H9 (cell line): ENCODE measurements at regions not wholly inside any gene's neighbourhood (a gene's known extent, or its start where the extent isn't known, plus 50 kb on each side); places are given as distances from the start of the nearest gene placed in this dataset.

Experiments
- DNase-seq: peaks from one replicate; pipeline ENCODE4 v3.0.0-alpha.2; 2017
- H2AFZ ChIP-seq: one replicate; pipeline ENCODE4 v1.6.1; 2013; ENCODE audit warnings: mild to moderate bottlenecking, low read length, control low read depth, moderate library complexity
- H2AK5ac ChIP-seq: 2 replicates; pipeline ENCODE4 v1.6.1; 2013; ENCODE audit warnings: low read length, control low read depth, mixed read lengths; ENCODE audit not compliant: insufficient read length
- H2BK120ac ChIP-seq: one replicate; pipeline ENCODE4 v1.6.1; 2013; ENCODE audit warnings: low read depth, mild to moderate bottlenecking, low read length, control low read depth, inconsistent platforms; ENCODE audit not compliant: poor library complexity, severe bottlenecking
- H2BK12ac ChIP-seq: 2 replicates; pipeline ENCODE4 v1.6.1; 2013; ENCODE audit warnings: low read length, control low read depth, mixed read lengths, low read depth; ENCODE audit not compliant: insufficient read length
- H2BK15ac ChIP-seq: 2 replicates; pipeline ENCODE4 v1.6.1; 2013; ENCODE audit warnings: low read depth, low read length, control low read depth
- H2BK20ac ChIP-seq: one replicate; pipeline ENCODE4 v1.6.1; 2013; ENCODE audit warnings: low read depth, mild to moderate bottlenecking, low read length, control low read depth, inconsistent platforms; ENCODE audit not compliant: poor library complexity, severe bottlenecking
- H2BK5ac ChIP-seq: 2 replicates; pipeline ENCODE4 v1.6.1; 2013; ENCODE audit warnings: low read length, control low read depth, mixed read lengths; ENCODE audit not compliant: insufficient read length
- H3K14ac ChIP-seq: 2 replicates; pipeline ENCODE4 v1.6.1; 2013; ENCODE audit warnings: low read length, control low read depth; ENCODE audit not compliant: insufficient read depth
- H3K18ac ChIP-seq: 2 replicates; pipeline ENCODE4 v1.6.1; 2013; ENCODE audit warnings: low read depth, mild to moderate bottlenecking, mixed read lengths, low read length, control low read depth; ENCODE audit not compliant: insufficient read length
- H3K23ac ChIP-seq: 2 replicates; pipeline ENCODE4 v1.6.1; 2013; ENCODE audit warnings: low read length, control low read depth, mixed read lengths, low read depth; ENCODE audit not compliant: insufficient read length
- H3K23me2 ChIP-seq: 2 replicates; pipeline ENCODE4 v1.6.1; 2013; ENCODE audit warnings: low read depth, mild to moderate bottlenecking, mixed read lengths, low read length, control low read depth; ENCODE audit not compliant: insufficient read length, poor library complexity, severe bottlenecking
- H3K27ac ChIP-seq: 2 replicates; pipeline ENCODE4 v1.5.1; 2013; ENCODE audit warnings: low read length, control low read depth, mixed read lengths, low read depth; ENCODE audit not compliant: insufficient read length
- H3K27me3 ChIP-seq: 2 replicates; pipeline ENCODE4 v1.6.1; 2013; ENCODE audit warnings: low read length, control low read depth, inconsistent platforms; ENCODE audit not compliant: insufficient read depth
- H3K4ac ChIP-seq: 2 replicates; pipeline ENCODE4 v1.6.1; 2013; ENCODE audit warnings: low read depth, mild to moderate bottlenecking, control low read depth, inconsistent platforms, low read length, moderate library complexity
- H3K4me1 ChIP-seq: 2 replicates; pipeline ENCODE4 v1.6.1; 2013; ENCODE audit warnings: low read length, control low read depth, inconsistent platforms; ENCODE audit not compliant: insufficient read depth
- H3K4me2 ChIP-seq: 2 replicates; pipeline ENCODE4 v1.6.1; 2013; ENCODE audit warnings: low read length, control low read depth, mixed read lengths; ENCODE audit not compliant: insufficient read length, insufficient read depth
- H3K56ac ChIP-seq: 2 replicates; pipeline ENCODE4 v1.6.1; 2013; ENCODE audit warnings: low read depth, mild to moderate bottlenecking, mixed read lengths, low read length, control low read depth; ENCODE audit not compliant: insufficient read length
- H3K79me1 ChIP-seq: 2 replicates; pipeline ENCODE4 v1.6.1; 2013; ENCODE audit warnings: low read depth, mild to moderate bottlenecking, moderate library complexity, low read length, control low read depth, inconsistent platforms; ENCODE audit not compliant: insufficient read depth, poor library complexity, severe bottlenecking
- H3K79me2 ChIP-seq: 2 replicates; pipeline ENCODE4 v1.6.1; 2013; ENCODE audit warnings: low read length, control low read depth, inconsistent platforms; ENCODE audit not compliant: insufficient read depth
- H3K9ac ChIP-seq: 2 replicates; pipeline ENCODE4 v1.6.1; 2013; ENCODE audit warnings: low read length, control low read depth, mixed read lengths; ENCODE audit not compliant: insufficient read length; ENCODE audit errors: extremely low read depth
- H3K9me3 ChIP-seq: one replicate; pipeline ENCODE4 v1.6.1; 2013; ENCODE audit warnings: low read depth, low read length, inconsistent platforms; ENCODE audit not compliant: control insufficient read depth
- H3T11ph ChIP-seq: one replicate; pipeline ENCODE4 v1.6.1; 2013; ENCODE audit warnings: mild to moderate bottlenecking, low read length, control low read depth, inconsistent platforms
- H4K20me1 ChIP-seq: one replicate; pipeline ENCODE4 v1.6.1; 2013; ENCODE audit not compliant: control insufficient read depth, insufficient read length, insufficient read depth
- H4K5ac ChIP-seq: 2 replicates; pipeline ENCODE4 v1.6.1; 2013; ENCODE audit warnings: low read depth, mild to moderate bottlenecking, mixed read lengths, low read length, control low read depth; ENCODE audit not compliant: insufficient read length
- H4K8ac ChIP-seq: replicated peaks from 2 replicates; pipeline ENCODE4 v1.6.1; 2013; ENCODE audit warnings: low read length, control low read depth, mixed read lengths, low read depth; ENCODE audit not compliant: insufficient read length
- H4K91ac ChIP-seq: 2 replicates; pipeline ENCODE4 v1.6.1; 2013; ENCODE audit warnings: low read depth, mild to moderate bottlenecking, moderate library complexity, mixed read lengths, low read length, control low read depth; ENCODE audit not compliant: insufficient read length
- H3K27ac Mint-ChIP-seq, 3 experiments: 2 replicates in 2 of 3; 3 replicates in 1 of 3; pipeline ENCODE4 v1.8.0; 2020 to 2021; ENCODE audit warnings: mixed read lengths in 3 of 3, mild to moderate bottlenecking in 1 of 3, moderate library complexity in 1 of 3
- H3K27me3 Mint-ChIP-seq: 2 replicates; pipeline ENCODE4 v1.8.0; 2021; ENCODE audit warnings: low read depth, mild to moderate bottlenecking, moderate library complexity, mixed read lengths
- H3K36me3 Mint-ChIP-seq, 3 experiments: 2 replicates in 2 of 3; 3 replicates in 1 of 3; pipeline ENCODE4 v1.8.0; 2020 to 2021; ENCODE audit warnings: low read depth in 3 of 3, mixed read lengths in 3 of 3; ENCODE audit not compliant: insufficient read depth in 1 of 3
- H3K4me1 Mint-ChIP-seq, 2 experiments: 2 replicates each; pipeline ENCODE4 v1.8.0; 2020; ENCODE audit warnings: mixed read lengths in 2 of 2
- H3K4me3 Mint-ChIP-seq, 2 experiments: 2 replicates in 1 of 2; 3 replicates in 1 of 2; pipeline ENCODE4 v1.8.0; 2020 to 2021; ENCODE audit warnings: mild to moderate bottlenecking in 2 of 2, mixed read lengths in 2 of 2, moderate library complexity in 1 of 2
- H3K9me3 Mint-ChIP-seq, 2 experiments: 2 replicates in 1 of 2; 3 replicates in 1 of 2; pipeline ENCODE4 v1.8.0; 2020; ENCODE audit warnings: mild to moderate bottlenecking in 2 of 2, mixed read lengths in 2 of 2, moderate library complexity in 1 of 2
- CTCF ChIP-seq: fragments of 200-600 bp; sonication (generic); conservative IDR thresholded peaks from 3 replicates; pipeline ENCODE4 v1.8.0; 2021; ENCODE audit warnings: antibody characterized with exemption, mild to moderate bottlenecking
- WGBS: extraction: QIAGEN DNeasy Blood & Tissue Kit; methylation state at CpG from one replicate; pipeline ENCODE4 v1.1.7; 2013; ENCODE audit warnings: missing lambda C conversion rate, low lambda C conversion rate, mixed read lengths; ENCODE audit not compliant: insufficient read length; ENCODE audit errors: extremely low coverage; 5-methylcytosine and 5-hydroxymethylcytosine counted together

GRCh38 chr1:101732261-101732660 lies 264.5 kb downstream of the OLFM3 start:
- Histone ChIP-seq H4K91ac (no peak overlapping the region), H2BK15ac (no peak overlapping the region), H2AFZ (no peak overlapping the region), H2BK120ac (no peak overlapping the region), H3K9me3 (no peaks in the 10 kb centered on the region), H4K20me1 (no peaks in the 10 kb centered on the region), H3K4ac (no peak overlapping the region), H3K56ac (no peak overlapping the region), H3K79me2 (no peaks in the 10 kb centered on the region), H2BK20ac (no peak overlapping the region), H3K27ac (no peak overlapping the region), H2BK5ac (no peak overlapping the region), H3K14ac (no peak overlapping the region), H3K4me2 (no peak overlapping the region), H3K23ac (no peak overlapping the region), H3T11ph (no peak overlapping the region), H4K8ac (no peak overlapping the region), H4K5ac (no peak overlapping the region), H2AK5ac (no peak overlapping the region), H3K9ac (no peak overlapping the region), H3K4me1 (no peaks in the 10 kb centered on the region), H3K18ac (no peak overlapping the region), H3K23me2 (no peaks in the 10 kb centered on the region), H2BK12ac (no peak overlapping the region), H3K79me1 (no peaks in the 10 kb centered on the region), H3K27me3 (no peaks in the 10 kb centered on the region)
- no peak for DNase-seq
- Mint-ChIP-seq H3K36me3 (no peaks in the 10 kb centered on the region), H3K4me1 (peaks cover 0 to 2% of the 10 kb centered on the region in 2 experiments; a peak in 1 of 4 replicates), H3K9me3 (no peaks in the 10 kb centered on the region), H3K4me3 (no peak overlapping the region), H3K27ac (no peak overlapping the region), H3K27me3 (no peaks in the 10 kb centered on the region)
- WGBS: no CpG with 5 or more reads among the region's 2 CpGs
- no peak for TF ChIP-seq CTCF
